ENCODE measurements at regions not wholly inside any gene's neighbourhood (a gene's known extent, or its start where the extent isn't known, plus 50 kb on each side); places are given as distances from the start of the nearest gene placed in this dataset.

DNA sequence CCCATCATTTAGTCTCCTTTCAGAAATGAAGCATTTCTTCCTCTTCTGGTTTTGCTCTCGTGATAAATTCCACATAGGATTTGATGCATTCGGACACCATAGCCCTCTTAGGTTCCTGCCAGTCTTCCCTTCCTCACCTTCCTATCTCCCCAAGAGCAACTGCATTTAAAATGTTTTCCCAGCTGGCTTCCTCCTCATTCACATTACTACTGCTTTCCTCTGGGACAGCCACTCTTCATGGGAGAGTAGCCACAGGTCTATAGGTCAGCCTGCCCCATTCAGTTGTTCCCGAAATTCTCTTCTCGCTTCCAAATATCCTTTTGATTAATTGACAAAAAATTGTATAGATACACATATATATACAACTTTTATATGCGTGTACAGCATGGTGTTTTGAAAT, 214.2 kb upstream of the PDE10A start:
- Histone ChIP-seq H3K4me2 (ENCODE audit: unreplicated experiment) (no peak overlapping the region), H3K36me3 (ENCODE audit: low read depth) (no peaks in the 10 kb centered on the region), H4K20me1 (ENCODE audit: insufficient read depth) (no peaks in the 10 kb centered on the region), H3K9me2 (ENCODE audit: insufficient read depth) (no peaks in the 10 kb centered on the region), H3K4me1 (ENCODE audit: insufficient read depth) (no peaks in the 10 kb centered on the region; the same call in 1 of the 2 replicates), H3F3A (ENCODE audit: insufficient read depth) (peaks cover 5% of the 10 kb centered on the region; the same call in 1 of the 2 replicates), H3K9ac (no peak overlapping the region), H3K27me3 (replicated peaks; ENCODE audit: insufficient read depth) (peaks cover 36% of the 10 kb centered on the region), H2AFZ (no peak overlapping the region), H3K27ac (no peak overlapping the region), H3K9me3 (ENCODE audit: low read depth) (no peaks in the 10 kb centered on the region), H3K4me3 (no peak overlapping the region), H3K79me2 (ENCODE audit: insufficient read depth) (no peaks in the 10 kb centered on the region)
- WGBS, 2 experiments (ENCODE audit: low coverage in 1 of 2, low lambda C conversion rate in 2 of 2, missing lambda C conversion rate in 2 of 2), result 33 to 41% methylated on average over 5 of the region's 5 CpGs
- TF ChIP-seq EZH2 (IDR thresholded peaks at IDR 0.05; ENCODE audit: insufficient read depth, poor library complexity, severe bottlenecking), result no peak
- no peak for TF ChIP-seq EZH2phosphoT487 (IDR thresholded peaks at IDR 0.05; ENCODE audit: insufficient read depth, low read depth)
- in situ Hi-C loops (cut with MboI), result no loop called here
- DNase-seq, result no peak

DNA sequence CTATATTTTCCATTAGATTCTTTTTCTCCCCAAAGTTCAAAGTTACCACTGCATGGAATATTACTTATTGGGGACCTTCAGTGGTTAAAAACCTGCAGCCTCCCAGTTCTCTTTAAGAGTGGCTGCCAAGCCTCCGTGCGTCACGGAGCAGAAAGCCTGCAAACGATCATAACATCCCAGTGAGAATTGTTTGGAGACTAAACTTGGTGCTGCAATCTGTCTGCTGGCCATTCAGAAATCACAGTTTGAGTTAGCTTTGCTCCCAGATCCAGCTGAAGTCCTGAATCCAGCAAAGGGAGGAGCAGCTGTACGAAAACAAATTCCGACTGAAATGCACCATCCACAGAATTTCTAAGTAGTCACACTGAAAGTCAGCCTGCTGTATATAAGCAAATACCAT, 213.5 kb upstream of the PDE10A start:
- TF ChIP-seq EZH2phosphoT487 (IDR thresholded peaks at IDR 0.05; ENCODE audit: insufficient read depth, low read depth) (no peak), EZH2 (IDR thresholded peaks at IDR 0.05; ENCODE audit: insufficient read depth, poor library complexity, severe bottlenecking) (no peak)
- no peaks in the 10 kb centered on the region for H4K20me1 ChIP-seq (ENCODE audit: insufficient read depth)
- no peaks in the 10 kb centered on the region for H3K79me2 ChIP-seq (ENCODE audit: insufficient read depth)
- H3K27me3 ChIP-seq (replicated peaks; ENCODE audit: insufficient read depth), result peaks cover 36% of the 10 kb centered on the region
- H2AFZ ChIP-seq, result no peak overlapping the region
- H3K27ac ChIP-seq, result no peak overlapping the region
- no peak overlapping the region for H3K4me3 ChIP-seq
- H3K9ac ChIP-seq, result no peak overlapping the region
- H3K9me3 ChIP-seq (ENCODE audit: low read depth), result no peaks in the 10 kb centered on the region
- DNase-seq, result peak; percentile 56
- H3K9me2 ChIP-seq (ENCODE audit: insufficient read depth), result no peaks in the 10 kb centered on the region
- WGBS, 2 experiments (ENCODE audit: low coverage in 1 of 2, low lambda C conversion rate in 2 of 2, missing lambda C conversion rate in 2 of 2), result 1 to 3% methylated on average over 6 of the region's 6 CpGs
- no peaks in the 10 kb centered on the region; the same call in 1 of the 2 replicates for H3K4me1 ChIP-seq (ENCODE audit: insufficient read depth)
- H3K4me2 ChIP-seq (ENCODE audit: unreplicated experiment), result no peak overlapping the region
- in situ Hi-C loops (cut with MboI), result no loop called here
- H3K36me3 ChIP-seq (ENCODE audit: low read depth), result no peaks in the 10 kb centered on the region
- H3F3A ChIP-seq (ENCODE audit: insufficient read depth), result peaks cover 5% of the 10 kb centered on the region; the same call in 1 of the 2 replicates

DNA sequence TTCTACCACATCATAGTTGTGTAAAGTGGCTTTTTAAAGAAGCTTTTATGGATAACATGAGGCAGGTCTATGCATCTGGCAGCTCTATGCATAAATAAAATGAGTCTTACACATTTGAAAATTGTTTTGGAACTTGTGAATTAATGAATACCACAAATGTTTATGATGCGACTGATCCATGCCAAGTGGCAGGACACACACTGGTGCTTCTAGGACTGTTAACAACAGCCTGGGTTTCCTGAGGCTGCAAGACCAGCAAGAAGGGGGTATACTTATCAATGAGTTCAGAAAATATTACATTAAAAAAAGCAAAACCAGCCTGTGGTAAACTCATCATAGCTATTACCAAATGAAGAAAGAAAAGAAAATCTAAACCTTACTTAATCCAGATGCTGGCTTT, 212.9 kb upstream of the PDE10A start:
- no peak for TF ChIP-seq EZH2 (IDR thresholded peaks at IDR 0.05; ENCODE audit: insufficient read depth, poor library complexity, severe bottlenecking)
- no peak for TF ChIP-seq EZH2phosphoT487 (IDR thresholded peaks at IDR 0.05; ENCODE audit: insufficient read depth, low read depth)
- Histone ChIP-seq H3K4me1 (ENCODE audit: insufficient read depth) (no peaks in the 10 kb centered on the region; the same call in 1 of the 2 replicates), H3K27me3 (replicated peaks; ENCODE audit: insufficient read depth) (peaks cover 36% of the 10 kb centered on the region), H3K4me2 (ENCODE audit: unreplicated experiment) (no peak overlapping the region), H2AFZ (no peak overlapping the region), H3K79me2 (ENCODE audit: insufficient read depth) (no peaks in the 10 kb centered on the region), H3K27ac (no peak overlapping the region), H3K9me3 (ENCODE audit: low read depth) (no peaks in the 10 kb centered on the region), H3K36me3 (ENCODE audit: low read depth) (no peaks in the 10 kb centered on the region), H3K4me3 (no peak overlapping the region), H3K9me2 (ENCODE audit: insufficient read depth) (no peaks in the 10 kb centered on the region), H3K9ac (no peak overlapping the region), H4K20me1 (ENCODE audit: insufficient read depth) (no peaks in the 10 kb centered on the region), H3F3A (ENCODE audit: insufficient read depth) (peaks cover 3% of the 10 kb centered on the region; the same call in 1 of the 2 replicates)
- DNase-seq, result no peak
- 61 to 74% methylated on average over 1 of the region's 1 CpG for WGBS, 2 experiments (ENCODE audit: low coverage in 1 of 2, low lambda C conversion rate in 2 of 2, missing lambda C conversion rate in 2 of 2)
- in situ Hi-C loops (cut with MboI), result no loop called here

GRCh38 chr6:165873976-165874375, 210.9 kb upstream of the PDE10A start:
- no peaks in the 10 kb centered on the region for H3K36me3 ChIP-seq (ENCODE audit: low read depth)
- H3K4me3 ChIP-seq, result no peak overlapping the region
- TF ChIP-seq EZH2 (IDR thresholded peaks at IDR 0.05; ENCODE audit: insufficient read depth, poor library complexity, severe bottlenecking) (no peak), EZH2phosphoT487 (IDR thresholded peaks at IDR 0.05; ENCODE audit: insufficient read depth, low read depth) (no peak)
- 6 to 15% methylated on average over 2 of the region's 2 CpGs for WGBS, 2 experiments (ENCODE audit: low coverage in 1 of 2, low lambda C conversion rate in 2 of 2, missing lambda C conversion rate in 2 of 2)
- no peaks in the 10 kb centered on the region for H3K79me2 ChIP-seq (ENCODE audit: insufficient read depth)
- no peak overlapping the region for H3K27ac ChIP-seq
- no peaks in the 10 kb centered on the region; the same call in 1 of the 2 replicates for H3K4me1 ChIP-seq (ENCODE audit: insufficient read depth)
- H3K27me3 ChIP-seq (replicated peaks; ENCODE audit: insufficient read depth), result peaks cover 36% of the 10 kb centered on the region
- H4K20me1 ChIP-seq (ENCODE audit: insufficient read depth), result no peaks in the 10 kb centered on the region
- no peak overlapping the region for H3K9ac ChIP-seq
- no peak overlapping the region for H2AFZ ChIP-seq
- no peak overlapping the region for H3K4me2 ChIP-seq (ENCODE audit: unreplicated experiment)
- DNase-seq, result no peak
- H3K9me3 ChIP-seq (ENCODE audit: low read depth), result no peaks in the 10 kb centered on the region
- no peaks in the 10 kb centered on the region for H3F3A ChIP-seq (ENCODE audit: insufficient read depth)
- no peaks in the 10 kb centered on the region for H3K9me2 ChIP-seq (ENCODE audit: insufficient read depth)
- in situ Hi-C loops (cut with MboI), result no loop called here

GRCh38 chr6:165872811-165873210, 209.8 kb upstream of the PDE10A start:
- in situ Hi-C loops (cut with MboI), result no loop called here
- H3K27me3 ChIP-seq (replicated peaks; ENCODE audit: insufficient read depth), result peaks cover 28% of the 10 kb centered on the region

More at GRCh38 chr6:165872811-165873210, 209.8 kb upstream of the PDE10A start:
- Histone ChIP-seq H3F3A (ENCODE audit: insufficient read depth) (no peaks in the 10 kb centered on the region), H2AFZ (no peak overlapping the region), H3K4me1 (ENCODE audit: insufficient read depth) (no peaks in the 10 kb centered on the region; the same call in 1 of the 2 replicates), H3K9me3 (ENCODE audit: low read depth) (no peaks in the 10 kb centered on the region), H3K36me3 (ENCODE audit: low read depth) (no peaks in the 10 kb centered on the region), H4K20me1 (ENCODE audit: insufficient read depth) (no peaks in the 10 kb centered on the region), H3K27ac (no peak overlapping the region), H3K9ac (no peak overlapping the region), H3K9me2 (ENCODE audit: insufficient read depth) (no peaks in the 10 kb centered on the region), H3K4me2 (ENCODE audit: unreplicated experiment) (no peak overlapping the region), H3K79me2 (ENCODE audit: insufficient read depth) (no peaks in the 10 kb centered on the region), H3K4me3 (no peak overlapping the region)
- WGBS, 2 experiments (ENCODE audit: low coverage in 1 of 2, low lambda C conversion rate in 2 of 2, missing lambda C conversion rate in 2 of 2), result 49 to 52% methylated on average over 5 of the region's 5 CpGs
- DNase-seq, result no peak
- TF ChIP-seq EZH2phosphoT487 (IDR thresholded peaks at IDR 0.05; ENCODE audit: insufficient read depth, low read depth) (no peak), EZH2 (IDR thresholded peaks at IDR 0.05; ENCODE audit: insufficient read depth, poor library complexity, severe bottlenecking) (no peak)
